Suppressor macrophage treated with lipopolysaccharide for 4 hours (primary cell): ENCODE measurements at regions not wholly inside any gene's neighbourhood (a gene's known extent, or its start where the extent isn't known, plus 50 kb on each side); places are given as distances from the start of the nearest gene placed in this dataset.

Experiments
- DNase-seq: peaks from one replicate; pipeline ENCODE4 v3.0.0-alpha.2; 2020

- DNase-seq: no peak
Observed at GRCh38 chr13:24052547-24053518, 107.7 kb upstream of the SPATA13 start.

- peak; percentile 51 for DNase-seq
Observed at GRCh38 chr13:24053519-24054251, 106.8 kb upstream of the SPATA13 start.

- no peak for DNase-seq
Observed at GRCh38 chr13:24056616-24057137, 103.8 kb upstream of the SPATA13 start.

- no peak for DNase-seq
Observed at GRCh38 chr13:24060993-24061392, 99.5 kb upstream of the SPATA13 start.

GRCh38 chr13:24063281-24063877 is 97.1 kb upstream of the SPATA13 start:
- DNase-seq: peak; percentile 50

- peak; percentile 11 for DNase-seq
Observed at GRCh38 chr13:24064371-24064770, 96.1 kb upstream of the SPATA13 start.

GRCh38 chr13:24065176-24065575 is 95.3 kb upstream of the SPATA13 start:
- no peak for DNase-seq

GRCh38 chr13:24066405-24067295 is 93.9 kb upstream of the SPATA13 start:
- DNase-seq: peak; percentile 14

GRCh38 chr13:24068472-24068871 is 92.0 kb upstream of the SPATA13 start:
- DNase-seq: no peak

GRCh38 chr13:24071016-24071415 is 89.5 kb upstream of the SPATA13 start:
- no peak for DNase-seq

GRCh38 chr13:24071423-24072075 is 89.0 kb upstream of the SPATA13 start:
- no peak for DNase-seq

GRCh38 chr13:24073657-24074056 is 86.9 kb upstream of the SPATA13 start:
- DNase-seq: no peak

GRCh38 chr13:24074678-24075077 is 85.8 kb upstream of the SPATA13 start:
- DNase-seq: peak; percentile 58

GRCh38 chr13:24075137-24075975 is 85.2 kb upstream of the SPATA13 start:
- no peak for DNase-seq

GRCh38 chr13:24076109-24076508 is 84.4 kb upstream of the SPATA13 start:
- DNase-seq: no peak

- no peak for DNase-seq
Observed at GRCh38 chr13:24076636-24077035, 83.9 kb upstream of the SPATA13 start.

- no peak for DNase-seq
Observed at GRCh38 chr13:24080134-24080533, 80.4 kb upstream of the SPATA13 start.

- DNase-seq: no peak
Observed at GRCh38 chr13:24081387-24081786, 79.1 kb upstream of the SPATA13 start.

- no peak for DNase-seq
Observed at GRCh38 chr13:24083141-24083540, 77.4 kb upstream of the SPATA13 start.

- no peak for DNase-seq
Observed at GRCh38 chr13:24083722-24084421, 76.6 kb upstream of the SPATA13 start.
